Sigmoid colon (tissue), 6 donors: ENCODE measurements at regions not wholly inside any gene's neighbourhood (a gene's known extent, or its start where the extent isn't known, plus 50 kb on each side); places are given as distances from the start of the nearest gene placed in this dataset.

Experiments used
- DNase-seq: peaks from one replicate; pipeline ENCODE4 v3.0.0-alpha.2; 2019
- H3K27ac ChIP-seq, 4 donors: fragments of 200-600 bp; sonication (generic); one replicate each; pipeline ENCODE4 v1.5.1; 2016 to 2019; ENCODE audit warnings: mild to moderate bottlenecking in 1 of 4
- H3K27me3 ChIP-seq, 3 donors: fragments of 200-600 bp; sonication (generic); one replicate each; pipeline ENCODE4 v1.5.1; 2019; ENCODE audit warnings: mild to moderate bottlenecking in 1 of 3
- H3K36me3 ChIP-seq, 4 donors: fragments of 200-600 bp; sonication (generic); one replicate each; pipeline ENCODE4 v1.5.1; 2016 to 2019
- H3K4me1 ChIP-seq, 4 donors: fragments of 200-600 bp; sonication (generic); one replicate each; pipeline ENCODE4 v1.5.1; 2017 to 2019
- H3K4me3 ChIP-seq, 4 donors: fragments of 200-600 bp; sonication (generic); one replicate each; pipeline ENCODE4 v1.5.1; 2017 to 2019; ENCODE audit warnings: mild to moderate bottlenecking in 2 of 4, moderate library complexity in 1 of 4
- H3K9me3 ChIP-seq, 4 donors: fragments of 200-600 bp in 3 of 4; sonication (generic) in 3 of 4; one replicate each; pipeline versions ENCODE4 v1.5.1 to v1.6.1; 2013 to 2019
- CTCF ChIP-seq, 4 experiments: fragments of 450-650 bp in 3 of 4; fragments of 200-600 bp in 1 of 4; IDR thresholded peaks; one replicate each; pipeline ENCODE4 v1.5.1; 2016 to 2019; ENCODE audit warnings: antibody characterized with exemption in 4 of 4, mild to moderate bottlenecking in 3 of 4, moderate library complexity in 2 of 4
- EP300 ChIP-seq, 4 donors: sonication (generic); formaldehyde crosslinking; IDR thresholded peaks; one replicate each; pipeline ENCODE4 v1.6.1; 2017; ENCODE audit warnings: antibody characterized with exemption in 4 of 4
- POLR2A ChIP-seq, 2 donors: fragments of 450-650 bp; IDR thresholded peaks; one replicate each; pipeline ENCODE4 v1.6.1; 2016; ENCODE audit warnings: antibody characterized with exemption in 2 of 2, mild to moderate bottlenecking in 2 of 2, moderate library complexity in 2 of 2
- POLR2AphosphoS5 ChIP-seq, 4 donors: sonication (generic); formaldehyde crosslinking; IDR thresholded peaks; one replicate each; pipeline ENCODE4 v1.6.1; 2017; ENCODE audit warnings: antibody characterized with exemption in 4 of 4
- WGBS, 2 donors: extraction: QIAGEN DNeasy Blood & Tissue Kit; methylation state at CpG; one replicate each; pipeline ENCODE4 v1.1.7; 2013; 5-methylcytosine and 5-hydroxymethylcytosine counted together
- intact Hi-C: fragments of 100-400 bp; cut with DNase I; formaldehyde crosslinking; loops from one replicate; pipeline ENCODE4 v1.15.1; 2023
- donor health status: healthy with polysubstance abuse.
- donor health status: healthy.

- H3K27ac ChIP-seq = no peak overlapping the region
- no peak overlapping the region for H3K4me3 ChIP-seq
- TF ChIP-seq POLR2AphosphoS5 (IDR thresholded peaks at IDR 0.05) (no peak), POLR2A (IDR thresholded peaks at IDR 0.05) (no peak), CTCF (IDR thresholded peaks at IDR 0.05) (no peak), EP300 (IDR thresholded peaks at IDR 0.05) (no peak)
- no peaks in the 10 kb centered on the region for H3K9me3 ChIP-seq
- DNase-seq = no peak
- no peaks in the 10 kb centered on the region for H3K36me3 ChIP-seq
- no peaks in the 10 kb centered on the region for H3K4me1 ChIP-seq
- H3K27me3 ChIP-seq = no peaks in the 10 kb centered on the region
- WGBS, 2 donors = 57 to 66% methylated on average over 4 of the region's 4 CpGs
- intact Hi-C loops = no loop called here
These were observed 898.7 kb downstream of the BCL11A start for GRCh38 chr2:59654710-59655109.

- no peaks in the 10 kb centered on the region for H3K4me1 ChIP-seq
- no peak overlapping the region for H3K4me3 ChIP-seq
- no peaks in the 10 kb centered on the region for H3K36me3 ChIP-seq
- intact Hi-C loops = no loop called here
- 46 to 94% methylated on average over 2 of the region's 2 CpGs for WGBS, 2 donors
- H3K27me3 ChIP-seq = no peaks in the 10 kb centered on the region
- TF ChIP-seq CTCF (IDR thresholded peaks at IDR 0.05) = no peak
- TF ChIP-seq EP300 (IDR thresholded peaks at IDR 0.05) = no peak
- TF ChIP-seq POLR2AphosphoS5 (IDR thresholded peaks at IDR 0.05) = no peak
- TF ChIP-seq POLR2A (IDR thresholded peaks at IDR 0.05) = no peak
- DNase-seq = no peak
- no peaks in the 10 kb centered on the region for H3K9me3 ChIP-seq
- no peak overlapping the region for H3K27ac ChIP-seq
These were observed 900.3 kb downstream of the BCL11A start for GRCh38 chr2:59653164-59653563.

DNA sequence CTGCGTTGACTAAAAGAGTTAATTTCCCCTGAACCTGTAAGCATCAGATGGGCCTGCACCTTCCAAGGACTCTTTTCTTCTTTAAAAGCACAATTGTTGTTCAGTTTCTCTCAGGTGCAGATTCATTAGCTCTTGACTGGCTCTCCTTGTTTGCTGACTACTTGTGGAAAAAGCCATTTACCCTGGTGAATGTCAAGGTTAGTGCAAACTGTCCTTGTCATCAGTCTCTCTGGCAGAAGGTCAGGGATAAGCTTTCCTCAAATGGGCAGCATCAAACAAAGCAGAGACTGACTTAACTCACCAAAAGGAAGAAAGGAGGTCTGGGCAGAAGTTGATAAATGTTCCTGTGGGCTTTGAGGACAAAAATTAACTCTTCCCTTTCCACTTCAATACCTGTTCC is 922.7 kb downstream of the BCL11A start:
- H3K36me3 ChIP-seq = no peaks in the 10 kb centered on the region
- H3K4me1 ChIP-seq = no peaks in the 10 kb centered on the region
- 83 to 86% methylated on average over 1 of the region's 1 CpG for WGBS, 2 donors
- DNase-seq = no peak
- intact Hi-C loops = no loop called here
- H3K4me3 ChIP-seq = no peak overlapping the region
- H3K9me3 ChIP-seq = no peaks in the 10 kb centered on the region
- H3K27ac ChIP-seq = no peak overlapping the region
- TF ChIP-seq POLR2A (IDR thresholded peaks at IDR 0.05) (no peak), CTCF (IDR thresholded peaks at IDR 0.05) (no peak), POLR2AphosphoS5 (IDR thresholded peaks at IDR 0.05) (no peak), EP300 (IDR thresholded peaks at IDR 0.05) (no peak)
- no peaks in the 10 kb centered on the region for H3K27me3 ChIP-seq

GRCh38 chr2:59627599-59627998 is 925.9 kb downstream of the BCL11A start:
- Histone ChIP-seq H3K4me1 (no peaks in the 10 kb centered on the region), H3K4me3 (no peak overlapping the region), H3K9me3 (no peaks in the 10 kb centered on the region), H3K27me3 (no peaks in the 10 kb centered on the region), H3K36me3 (no peaks in the 10 kb centered on the region), H3K27ac (no peak overlapping the region)
- intact Hi-C loops = no loop called here
- DNase-seq = no peak
- TF ChIP-seq POLR2A (IDR thresholded peaks at IDR 0.05) (no peak), EP300 (IDR thresholded peaks at IDR 0.05) (no peak), CTCF (IDR thresholded peaks at IDR 0.05) (no peak), POLR2AphosphoS5 (IDR thresholded peaks at IDR 0.05) (no peak)
- 0 to 85% methylated on average over 1 of the region's 1 CpG for WGBS, 2 donors

- no peak overlapping the region for H3K27ac ChIP-seq
- H3K27me3 ChIP-seq = no peaks in the 10 kb centered on the region
- no peak for DNase-seq
- TF ChIP-seq EP300 (IDR thresholded peaks at IDR 0.05) = no peak
- no peak for TF ChIP-seq POLR2AphosphoS5 (IDR thresholded peaks at IDR 0.05)
- no peak for TF ChIP-seq CTCF (IDR thresholded peaks at IDR 0.05)
- TF ChIP-seq POLR2A (IDR thresholded peaks at IDR 0.05) = no peak
- intact Hi-C loops = no loop called here
- peaks cover 0 to 1% (median 0%) of the 10 kb centered on the region in 4 donors for H3K9me3 ChIP-seq
- H3K4me1 ChIP-seq = no peaks in the 10 kb centered on the region
- H3K36me3 ChIP-seq = no peaks in the 10 kb centered on the region
- no peak overlapping the region for H3K4me3 ChIP-seq
These were observed 930.7 kb downstream of the BCL11A start for GRCh38 chr2:59622599-59623308.
